Right atrium auricular region (tissue), 2 donors: ENCODE measurements at regions not wholly inside any gene's neighbourhood (a gene's known extent, or its start where the extent isn't known, plus 50 kb on each side); places are given as distances from the start of the nearest gene placed in this dataset.

Experiments used
- DNase-seq: peaks from one replicate; pipeline ENCODE4 v3.0.0-alpha.2; 2019; ENCODE audit warnings: low spot score
- H3K27ac ChIP-seq, 2 donors: fragments of 200-600 bp; sonication (generic); 1 replicate in 1 of 2; 2 replicates in 1 of 2; pipeline ENCODE4 v1.5.1; 2016 to 2019
- H3K27me3 ChIP-seq, 2 donors: fragments of 200-600 bp; sonication (generic); one replicate each; pipeline versions ENCODE4 v1.5.1 to v1.6.0; 2017 to 2019
- H3K36me3 ChIP-seq: fragments of 200-600 bp; sonication (generic); one replicate; pipeline ENCODE4 v1.5.1; 2016
- H3K4me1 ChIP-seq, 2 donors: fragments of 200-600 bp; sonication (generic); one replicate each; pipeline versions ENCODE4 v1.5.1 to v1.6.0; 2017 to 2019
- H3K4me3 ChIP-seq, 2 donors: fragments of 200-600 bp; sonication (generic); 1 replicate in 1 of 2; 2 replicates in 1 of 2; pipeline ENCODE4 v1.5.1; 2017 to 2019; ENCODE audit warnings: mild to moderate bottlenecking in 1 of 2, moderate library complexity in 1 of 2
- H3K9me3 ChIP-seq, 2 donors: fragments of 200-600 bp; sonication (generic); one replicate each; pipeline ENCODE4 v1.5.1; 2019
- CTCF ChIP-seq, 2 donors: fragments of 200-600 bp; sonication (generic); IDR thresholded peaks; one replicate each; pipeline ENCODE4 v1.5.1; 2019; ENCODE audit warnings: antibody characterized with exemption in 2 of 2

DNA sequence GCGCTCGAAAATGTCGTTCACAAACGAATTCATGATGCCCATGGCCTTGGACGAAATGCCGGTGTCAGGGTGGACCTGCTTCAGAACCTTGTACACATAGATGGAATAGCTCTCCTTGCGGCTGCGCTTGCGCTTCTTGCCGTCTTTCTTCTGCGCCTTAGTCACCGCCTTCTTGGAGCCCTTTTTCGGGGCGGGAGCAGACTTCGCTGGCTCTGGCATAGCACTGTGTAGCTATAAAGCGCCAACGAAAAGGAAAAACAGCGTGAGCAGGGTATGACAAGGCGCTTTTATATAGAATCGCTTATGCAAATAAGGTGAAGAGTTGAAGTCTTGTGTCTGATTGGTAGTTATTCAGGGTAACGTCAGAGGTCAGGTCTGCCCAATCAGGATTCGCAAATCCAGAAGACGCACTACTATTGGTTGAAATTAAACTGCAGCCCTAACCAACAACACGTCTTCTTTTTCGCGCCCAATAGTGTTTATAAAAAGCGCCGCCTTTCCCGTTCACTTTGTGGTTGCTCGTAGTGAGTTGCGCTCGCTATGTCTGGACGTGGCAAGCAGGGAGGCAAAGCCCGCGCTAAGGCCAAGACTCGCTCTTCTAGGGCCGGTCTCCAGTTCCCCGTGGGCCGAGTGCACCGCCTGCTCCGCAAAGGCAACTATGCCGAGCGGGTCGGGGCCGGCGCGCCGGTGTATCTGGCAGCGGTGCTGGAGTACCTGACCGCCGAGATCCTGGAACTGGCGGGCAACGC is 114.8 kb upstream of the PRSS16 start:
- peaks cover 0 to 17% of the 10 kb centered on the region in 2 donors for H3K4me1 ChIP-seq

DNA sequence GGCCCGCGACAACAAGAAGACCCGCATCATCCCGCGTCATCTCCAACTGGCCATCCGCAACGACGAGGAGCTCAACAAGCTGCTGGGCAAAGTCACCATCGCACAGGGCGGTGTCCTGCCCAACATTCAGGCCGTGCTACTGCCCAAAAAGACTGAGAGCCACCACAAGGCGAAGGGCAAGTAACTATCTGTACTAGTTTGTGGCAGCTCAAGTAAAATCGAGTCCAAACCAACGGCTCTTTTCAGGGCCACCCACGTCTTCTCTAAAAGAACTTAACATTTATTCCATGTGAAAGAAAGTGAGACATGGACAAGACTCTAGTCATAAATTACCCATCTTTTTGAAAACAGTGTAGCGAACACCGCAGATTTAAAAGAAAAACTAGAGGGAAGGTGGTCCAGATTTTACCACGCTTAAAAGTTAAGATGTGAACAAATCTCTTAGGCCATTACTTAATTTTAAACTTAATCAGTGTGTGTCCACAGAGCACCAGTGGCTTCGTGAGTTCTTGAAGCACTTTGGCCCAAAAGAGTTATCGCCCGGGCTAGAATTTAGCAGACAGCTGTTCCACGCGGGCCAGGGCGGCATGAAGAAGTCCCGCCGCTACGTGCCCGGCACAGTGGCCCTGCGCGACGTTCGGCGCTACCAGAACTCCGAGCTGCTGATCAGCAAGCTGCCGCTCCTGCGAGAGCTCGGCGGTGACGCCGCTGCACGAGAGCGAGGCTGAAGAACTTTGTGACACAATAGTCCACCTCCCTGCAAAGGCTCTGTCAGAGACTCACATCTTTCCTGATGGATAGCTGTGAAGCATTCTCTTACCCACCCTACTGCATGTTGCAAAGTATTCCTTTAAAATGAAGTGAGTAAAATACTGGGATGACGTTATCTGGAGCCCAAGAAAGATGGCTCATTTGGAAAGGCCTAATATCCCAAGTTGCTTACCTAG is 113.9 kb upstream of the PRSS16 start:
- Histone ChIP-seq H3K27me3 (no peaks in the 10 kb centered on the region), H3K4me1 (peaks cover 0 to 20% of the 10 kb centered on the region in 2 donors)
- DNase-seq: peak; percentile 72

More for the DNA sequence above, 114.8 kb upstream of the PRSS16 start:
- TF ChIP-seq CTCF (IDR thresholded peaks at IDR 0.05): no peak
- Histone ChIP-seq H3K27me3 (no peaks in the 10 kb centered on the region), H3K36me3 (no peaks in the 10 kb centered on the region), H3K9me3 (no peaks in the 10 kb centered on the region), H3K4me3 (peak overlapping the region; percentile 36 to 63), H3K27ac (peak overlapping the region; percentile 91 to 92)
- DNase-seq: peak; percentile 97

GRCh38 chr6:27135087-27135657 is 112.3 kb upstream of the PRSS16 start:
- Histone ChIP-seq H3K36me3 (no peaks in the 10 kb centered on the region), H3K27me3 (no peaks in the 10 kb centered on the region), H3K4me3 (no peak overlapping the region), H3K4me1 (peaks cover 0 to 29% of the 10 kb centered on the region in 2 donors), H3K27ac (no peak overlapping the region), H3K9me3 (no peaks in the 10 kb centered on the region)
- DNase-seq: no peak
- no peak for TF ChIP-seq CTCF (IDR thresholded peaks at IDR 0.05)

More for the DNA sequence above, 113.9 kb upstream of the PRSS16 start:
- no peaks in the 10 kb centered on the region for H3K9me3 ChIP-seq
- no peak for TF ChIP-seq CTCF (IDR thresholded peaks at IDR 0.05)
- peak overlapping the region; percentile 36 to 63 for H3K4me3 ChIP-seq
- peak overlapping the region; percentile 91 to 92 for H3K27ac ChIP-seq
- no peaks in the 10 kb centered on the region for H3K36me3 ChIP-seq

GRCh38 chr6:27136077-27136644 is 111.3 kb upstream of the PRSS16 start:
- Histone ChIP-seq H3K27ac (no peak overlapping the region), H3K4me1 (peaks cover 0 to 31% of the 10 kb centered on the region in 2 donors), H3K9me3 (no peaks in the 10 kb centered on the region), H3K36me3 (no peaks in the 10 kb centered on the region), H3K27me3 (no peaks in the 10 kb centered on the region), H3K4me3 (no peak overlapping the region)
- no peak for TF ChIP-seq CTCF (IDR thresholded peaks at IDR 0.05)
- no peak for DNase-seq

DNA sequence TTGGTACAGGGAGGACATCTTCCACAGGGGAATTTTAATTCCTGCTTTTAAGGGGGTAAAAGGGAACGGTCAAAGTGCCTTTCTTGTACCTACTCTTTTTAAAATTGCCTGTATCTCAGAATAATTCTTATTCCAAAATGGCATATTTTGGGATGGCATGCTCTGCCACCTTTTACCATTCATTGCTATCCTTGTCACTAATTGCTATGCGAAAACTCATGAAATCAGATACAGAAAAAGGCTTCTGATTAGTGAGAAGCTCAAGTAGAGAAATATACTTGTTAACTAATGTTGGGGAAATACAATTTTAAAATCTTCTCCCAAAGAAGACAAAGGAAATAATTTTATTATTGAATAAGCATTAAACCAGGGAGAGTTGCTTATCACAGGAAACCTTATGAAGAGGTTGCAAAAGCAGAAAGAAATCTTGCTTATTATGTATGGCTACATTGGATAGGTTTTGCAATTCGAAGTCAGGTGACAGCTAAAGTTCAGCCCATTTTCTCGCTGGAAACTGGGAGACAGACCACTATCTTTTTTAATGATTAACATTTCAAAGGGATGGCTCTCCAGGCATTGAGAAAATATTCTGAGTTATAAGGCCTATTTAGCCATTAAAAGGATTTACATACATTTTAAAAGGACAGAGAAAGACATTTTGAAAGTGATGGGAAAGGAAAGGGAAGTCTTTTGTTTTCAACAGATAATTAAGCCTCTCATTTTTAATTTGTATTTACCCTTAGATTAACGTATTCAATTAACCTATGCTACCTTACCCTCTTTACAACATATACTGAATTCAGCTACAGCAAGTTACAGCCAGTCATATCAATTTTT is 110.3 kb upstream of the PRSS16 start:
- no peak overlapping the region for H3K4me3 ChIP-seq
- peaks cover 0 to 28% of the 10 kb centered on the region in 2 donors for H3K4me1 ChIP-seq
- no peaks in the 10 kb centered on the region for H3K36me3 ChIP-seq
- no peaks in the 10 kb centered on the region for H3K9me3 ChIP-seq
- H3K27ac ChIP-seq: no peak overlapping the region
- no peaks in the 10 kb centered on the region for H3K27me3 ChIP-seq
- no peak for DNase-seq
- no peak for TF ChIP-seq CTCF (IDR thresholded peaks at IDR 0.05)
